Upper lobe of left lung (tissue), 4 donors: ENCODE measurements at regions not wholly inside any gene's neighbourhood (a gene's known extent, or its start where the extent isn't known, plus 50 kb on each side); places are given as distances from the start of the nearest gene placed in this dataset.

ENCODE experiments used
- POLR2A ChIP-seq, 4 donors: fragments of 450-650 bp; IDR thresholded peaks; one replicate each; pipeline ENCODE4 v1.5.1; 2016 to 2017; ENCODE audit warnings: antibody characterized with exemption in 4 of 4, mild to moderate bottlenecking in 2 of 4
- TF ChIP-seq, protein P1 (sequence below), 6 experiments: fragments of 450-650 bp in 4 of 6; fragments of 200-600 bp in 2 of 6; sonication (generic) in 2 of 6; IDR thresholded peaks; one replicate each; pipeline ENCODE4 v1.5.1; 2016 to 2019; ENCODE audit warnings: antibody characterized with exemption in 6 of 6

DNA sequence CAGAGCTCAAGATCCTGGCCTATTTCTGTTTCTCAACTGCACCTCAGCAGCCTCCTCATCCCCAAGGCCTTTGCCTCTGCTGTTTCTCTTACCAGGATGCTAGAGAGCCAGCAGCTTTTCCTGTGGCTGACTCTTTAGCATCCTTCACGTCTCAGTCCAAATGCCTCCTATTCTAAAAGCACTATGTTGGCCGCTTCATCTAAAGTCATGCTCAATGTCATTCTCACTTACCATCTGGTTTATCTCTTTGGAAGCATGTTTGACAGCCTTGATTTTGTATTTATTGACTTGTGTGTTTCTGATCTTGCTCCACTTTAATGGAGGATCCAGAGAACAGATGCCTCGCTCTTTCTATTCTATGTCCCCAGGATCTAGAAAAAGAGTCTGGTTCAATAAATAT lies 351.8 kb upstream of the CDH11 start:
- no peak for TF ChIP-seq POLR2A (IDR thresholded peaks at IDR 0.05)
- TF ChIP-seq, protein P1, sequence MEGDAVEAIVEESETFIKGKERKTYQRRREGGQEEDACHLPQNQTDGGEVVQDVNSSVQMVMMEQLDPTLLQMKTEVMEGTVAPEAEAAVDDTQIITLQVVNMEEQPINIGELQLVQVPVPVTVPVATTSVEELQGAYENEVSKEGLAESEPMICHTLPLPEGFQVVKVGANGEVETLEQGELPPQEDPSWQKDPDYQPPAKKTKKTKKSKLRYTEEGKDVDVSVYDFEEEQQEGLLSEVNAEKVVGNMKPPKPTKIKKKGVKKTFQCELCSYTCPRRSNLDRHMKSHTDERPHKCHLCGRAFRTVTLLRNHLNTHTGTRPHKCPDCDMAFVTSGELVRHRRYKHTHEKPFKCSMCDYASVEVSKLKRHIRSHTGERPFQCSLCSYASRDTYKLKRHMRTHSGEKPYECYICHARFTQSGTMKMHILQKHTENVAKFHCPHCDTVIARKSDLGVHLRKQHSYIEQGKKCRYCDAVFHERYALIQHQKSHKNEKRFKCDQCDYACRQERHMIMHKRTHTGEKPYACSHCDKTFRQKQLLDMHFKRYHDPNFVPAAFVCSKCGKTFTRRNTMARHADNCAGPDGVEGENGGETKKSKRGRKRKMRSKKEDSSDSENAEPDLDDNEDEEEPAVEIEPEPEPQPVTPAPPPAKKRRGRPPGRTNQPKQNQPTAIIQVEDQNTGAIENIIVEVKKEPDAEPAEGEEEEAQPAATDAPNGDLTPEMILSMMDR (IDR thresholded peaks at IDR 0.05): no peak
